Stomach (tissue), 4 donors: ENCODE measurements at regions not wholly inside any gene's neighbourhood (a gene's known extent, or its start where the extent isn't known, plus 50 kb on each side); places are given as distances from the start of the nearest gene placed in this dataset.

Experiments used
- EP300 ChIP-seq: sonication (generic); formaldehyde crosslinking; IDR thresholded peaks from one replicate; pipeline ENCODE4 v1.6.1; 2017; ENCODE audit warnings: antibody characterized with exemption
- POLR2A ChIP-seq, 4 donors: fragments of 450-650 bp; IDR thresholded peaks; one replicate each; pipeline ENCODE4 v1.6.1; 2016; ENCODE audit warnings: antibody characterized with exemption in 4 of 4, control low read depth in 2 of 4, mild to moderate bottlenecking in 1 of 4, moderate library complexity in 1 of 4
- POLR2AphosphoS5 ChIP-seq, 3 donors: sonication (generic); formaldehyde crosslinking; IDR thresholded peaks; one replicate each; pipeline ENCODE4 v1.6.1; 2016; ENCODE audit warnings: antibody characterized with exemption in 3 of 3
- TF ChIP-seq, protein P1 (sequence below), 7 experiments: fragments of 450-650 bp in 4 of 7; fragments of 200-600 bp in 3 of 7; sonication (generic) in 3 of 7; IDR thresholded peaks; one replicate each; pipeline ENCODE4 v1.5.1; 2016 to 2019; ENCODE audit warnings: antibody characterized with exemption in 7 of 7, control low read depth in 2 of 7, mild to moderate bottlenecking in 1 of 7

DNA sequence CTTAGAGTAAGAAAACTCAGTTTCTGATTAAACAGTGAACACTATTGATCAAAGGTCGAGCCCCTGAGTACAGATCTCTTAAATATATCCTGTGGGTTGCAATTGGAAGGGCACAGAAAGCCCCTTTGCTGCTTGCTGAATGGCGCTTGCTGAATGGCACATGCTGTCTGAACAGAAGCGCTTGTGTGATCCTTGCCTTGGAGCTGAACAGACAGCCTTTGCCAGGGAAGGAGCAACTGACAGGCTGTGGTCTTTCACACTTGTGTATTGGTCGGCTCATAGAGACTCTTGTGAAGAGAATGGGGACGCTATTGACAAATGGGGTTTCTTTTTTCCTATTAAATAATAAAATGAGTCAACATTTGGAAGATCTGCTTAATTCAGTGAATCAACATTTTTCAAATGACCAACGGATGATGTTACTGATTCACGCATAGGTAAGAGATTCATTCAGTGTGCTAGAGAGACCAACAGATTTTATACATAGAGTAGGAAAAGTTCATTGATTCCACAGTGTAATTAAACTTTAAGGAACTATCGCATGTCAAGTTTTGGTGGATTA, 99.4 kb upstream of the TNS3 start:
- TF ChIP-seq POLR2AphosphoS5 (IDR thresholded peaks at IDR 0.05): no peak
- TF ChIP-seq, protein P1, sequence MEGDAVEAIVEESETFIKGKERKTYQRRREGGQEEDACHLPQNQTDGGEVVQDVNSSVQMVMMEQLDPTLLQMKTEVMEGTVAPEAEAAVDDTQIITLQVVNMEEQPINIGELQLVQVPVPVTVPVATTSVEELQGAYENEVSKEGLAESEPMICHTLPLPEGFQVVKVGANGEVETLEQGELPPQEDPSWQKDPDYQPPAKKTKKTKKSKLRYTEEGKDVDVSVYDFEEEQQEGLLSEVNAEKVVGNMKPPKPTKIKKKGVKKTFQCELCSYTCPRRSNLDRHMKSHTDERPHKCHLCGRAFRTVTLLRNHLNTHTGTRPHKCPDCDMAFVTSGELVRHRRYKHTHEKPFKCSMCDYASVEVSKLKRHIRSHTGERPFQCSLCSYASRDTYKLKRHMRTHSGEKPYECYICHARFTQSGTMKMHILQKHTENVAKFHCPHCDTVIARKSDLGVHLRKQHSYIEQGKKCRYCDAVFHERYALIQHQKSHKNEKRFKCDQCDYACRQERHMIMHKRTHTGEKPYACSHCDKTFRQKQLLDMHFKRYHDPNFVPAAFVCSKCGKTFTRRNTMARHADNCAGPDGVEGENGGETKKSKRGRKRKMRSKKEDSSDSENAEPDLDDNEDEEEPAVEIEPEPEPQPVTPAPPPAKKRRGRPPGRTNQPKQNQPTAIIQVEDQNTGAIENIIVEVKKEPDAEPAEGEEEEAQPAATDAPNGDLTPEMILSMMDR (IDR thresholded peaks at IDR 0.05): no peak
- TF ChIP-seq POLR2A (IDR thresholded peaks at IDR 0.05): no peak
- no peak for TF ChIP-seq EP300
